ENCODE measurements at regions not wholly inside any gene's neighbourhood (a gene's known extent, or its start where the extent isn't known, plus 50 kb on each side); places are given as distances from the start of the nearest gene placed in this dataset.

- FAIRE-seq: no peak
- Histone ChIP-seq H3K9ac (ENCODE audit: insufficient read depth in 1 of 2, low read depth in 2 of 2, low read length in 2 of 2) (no peak overlapping the region), H3K9me3 (replicated peaks; ENCODE audit: control insufficient read depth, insufficient read depth, low read depth, low read length) (no peaks in the 10 kb centered on the region), H4K20me1 (replicated peaks; ENCODE audit: control insufficient read depth, insufficient read depth, low read length) (no peaks in the 10 kb centered on the region), H3K4me3 (no peak overlapping the region), H3K4me2 (ENCODE audit: insufficient read depth, low read length) (no peak overlapping the region), H3K79me2 (ENCODE audit: control insufficient read depth, insufficient read depth, low read length) (no peaks in the 10 kb centered on the region), H2AFZ (ENCODE audit: low read depth, low read length) (no peak overlapping the region), H3K4me1 (replicated peaks in 1 of 2; ENCODE audit: control insufficient read depth in 2 of 2, insufficient read depth in 2 of 2, low read length in 2 of 2) (no peaks in the 10 kb centered on the region), H3K27me3 (ENCODE audit: control insufficient read depth in 2 of 2, insufficient read depth in 2 of 2, low read length in 2 of 2) (no peaks in the 10 kb centered on the region), H3K9me1 (ENCODE audit: control insufficient read depth, insufficient read depth, low read length) (no peaks in the 10 kb centered on the region), H3K27ac (ENCODE audit: extremely low read depth, low read depth, low read length) (no peak overlapping the region), H3K36me3 (ENCODE audit: control insufficient read depth, insufficient read depth, low read length) (no peaks in the 10 kb centered on the region)
- BruUV-seq (replicated peaks): no TSS peak
- POLR2A ChIA-PET: no interaction called here
- in situ Hi-C loops (cut with MboI) (no loop called here), intact Hi-C loops (cut with micrococcal nuclease) (no loop called here)
- 7% methylated on average over 3 of the region's 3 CpGs for WGBS (ENCODE audit: insufficient coverage, low coverage, missing lambda C conversion rate)
- no peak for TF ChIP-seq SP1 (CRISPR knock-in tag; IDR thresholded peaks at IDR 0.05)
- no peak for TF ChIP-seq MYBL2 (IDR thresholded peaks at IDR 0.05; ENCODE audit: low read depth)
- no peak for TF ChIP-seq MYBL2 (CRISPR knock-in tag; IDR thresholded peaks at IDR 0.05; ENCODE audit: borderline replicate concordance)
- CTCF ChIA-PET (ENCODE audit: low intra/inter-chr PET ratio): no interaction called here
- no peak for ATAC-seq
- no peak for DNase-seq (ENCODE audit: extremely low read depth in 1 of 4, low spot score in 3 of 4)
Observed at GRCh38 chr13:68995972-68996667, 1111.5 kb upstream of the ATXN8OS start.

- in situ Hi-C loops (cut with MboI) (no loop called here), intact Hi-C loops (cut with micrococcal nuclease) (no loop called here)
- no peak for ATAC-seq
- no peak for DNase-seq (ENCODE audit: extremely low read depth in 1 of 4, low spot score in 3 of 4)
- H3K9me3 ChIP-seq (replicated peaks; ENCODE audit: control insufficient read depth, insufficient read depth, low read depth, low read length): no peaks in the 10 kb centered on the region
- H2AFZ ChIP-seq (ENCODE audit: low read depth, low read length): no peak overlapping the region
- no peaks in the 10 kb centered on the region for H3K9me1 ChIP-seq (ENCODE audit: control insufficient read depth, insufficient read depth, low read length)
- POLR2A ChIA-PET: no interaction called here
- H3K79me2 ChIP-seq (ENCODE audit: control insufficient read depth, insufficient read depth, low read length): no peaks in the 10 kb centered on the region
- no peaks in the 10 kb centered on the region for H3K36me3 ChIP-seq (ENCODE audit: control insufficient read depth, insufficient read depth, low read length)
- no peaks in the 10 kb centered on the region for H4K20me1 ChIP-seq (replicated peaks; ENCODE audit: control insufficient read depth, insufficient read depth, low read length)
- CTCF ChIA-PET (ENCODE audit: low intra/inter-chr PET ratio): no interaction called here
- H3K27ac ChIP-seq (ENCODE audit: extremely low read depth, low read depth, low read length): no peak overlapping the region
- FAIRE-seq: no peak
- H3K4me3 ChIP-seq: no peak overlapping the region
- no TSS peak for BruUV-seq (replicated peaks)
- H3K9ac ChIP-seq (ENCODE audit: insufficient read depth in 1 of 2, low read depth in 2 of 2, low read length in 2 of 2): no peak overlapping the region
- H3K4me1 ChIP-seq (replicated peaks in 1 of 2; ENCODE audit: control insufficient read depth in 2 of 2, insufficient read depth in 2 of 2, low read length in 2 of 2): no peaks in the 10 kb centered on the region
- WGBS (ENCODE audit: insufficient coverage, low coverage, missing lambda C conversion rate): 9% methylated on average over 3 of the region's 3 CpGs
- no peaks in the 10 kb centered on the region for H3K27me3 ChIP-seq (ENCODE audit: control insufficient read depth in 2 of 2, insufficient read depth in 2 of 2, low read length in 2 of 2)
- no peak overlapping the region for H3K4me2 ChIP-seq (ENCODE audit: insufficient read depth, low read length)
- TF ChIP-seq, protein P1, sequence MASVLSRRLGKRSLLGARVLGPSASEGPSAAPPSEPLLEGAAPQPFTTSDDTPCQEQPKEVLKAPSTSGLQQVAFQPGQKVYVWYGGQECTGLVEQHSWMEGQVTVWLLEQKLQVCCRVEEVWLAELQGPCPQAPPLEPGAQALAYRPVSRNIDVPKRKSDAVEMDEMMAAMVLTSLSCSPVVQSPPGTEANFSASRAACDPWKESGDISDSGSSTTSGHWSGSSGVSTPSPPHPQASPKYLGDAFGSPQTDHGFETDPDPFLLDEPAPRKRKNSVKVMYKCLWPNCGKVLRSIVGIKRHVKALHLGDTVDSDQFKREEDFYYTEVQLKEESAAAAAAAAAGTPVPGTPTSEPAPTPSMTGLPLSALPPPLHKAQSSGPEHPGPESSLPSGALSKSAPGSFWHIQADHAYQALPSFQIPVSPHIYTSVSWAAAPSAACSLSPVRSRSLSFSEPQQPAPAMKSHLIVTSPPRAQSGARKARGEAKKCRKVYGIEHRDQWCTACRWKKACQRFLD (CRISPR knock-in tag; IDR thresholded peaks at IDR 0.05): no peak
- TF ChIP-seq ZNF79 (CRISPR knock-in tag; IDR thresholded peaks at IDR 0.05; ENCODE audit: low read depth): no peak
- no peak for TF ChIP-seq RREB1 (CRISPR knock-in tag; IDR thresholded peaks at IDR 0.05)
Observed at GRCh38 chr13:68993154-68993553, 1114.5 kb upstream of the ATXN8OS start.

Data from K562 (cell line).